NCI-H345 treated with DMSO at 0.1 percent for 48 hours (cell line): ENCODE measurements at regions not wholly inside any gene's neighbourhood (a gene's known extent, or its start where the extent isn't known, plus 50 kb on each side); places are given as distances from the start of the nearest gene placed in this dataset.
"Not testable (repeated sequence)": the region's sequence is repeated elsewhere in the genome, so short reads cannot be mapped to it uniquely, and the experiment has no call there.

Source experiments
- DNase-seq: peaks from one replicate; lab custom pipeline; 2025; ENCODE audit not compliant: unreplicated experiment; lab: John Stamatoyannopoulos, UW

DNA sequence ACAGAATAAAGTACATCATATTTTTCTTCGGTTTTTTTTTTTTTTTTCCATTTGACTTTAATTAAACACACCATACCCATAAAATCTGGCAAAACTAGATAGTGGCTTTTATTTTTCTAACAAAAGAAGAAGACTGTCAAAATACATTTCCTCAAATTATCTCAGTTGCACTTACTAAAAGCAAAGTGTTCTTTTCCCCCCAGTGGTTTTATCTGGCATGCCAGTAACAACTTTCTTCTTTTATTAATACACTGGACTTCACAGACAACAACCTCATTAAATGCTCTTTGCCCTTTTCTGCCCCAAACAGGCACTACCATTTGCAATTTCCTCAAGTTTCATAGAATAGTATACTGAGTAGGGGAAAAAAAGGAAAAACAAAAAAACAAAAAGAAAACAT is 1792.3 kb downstream of the EFNA5 start:
- no peak for DNase-seq

DNA sequence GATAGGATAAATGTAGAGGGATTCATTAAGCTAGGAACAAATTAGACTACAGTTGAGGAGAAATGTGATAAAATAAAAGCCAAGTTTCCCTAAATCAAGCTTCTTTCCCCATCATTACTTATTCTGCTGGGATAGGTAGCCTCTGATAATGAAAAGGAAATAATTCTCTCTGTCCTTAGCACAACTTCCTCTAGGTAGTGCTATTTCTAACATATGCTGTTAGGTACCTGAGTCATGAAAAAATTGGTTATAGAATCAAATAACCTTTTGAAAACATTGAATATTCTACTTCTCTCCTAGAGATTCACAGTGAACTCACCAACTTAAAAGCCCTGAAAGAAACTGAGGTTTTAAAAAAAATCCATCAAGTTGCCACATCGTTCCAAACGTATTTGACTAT is 1793.1 kb downstream of the EFNA5 start:
- DNase-seq: no peak

DNA sequence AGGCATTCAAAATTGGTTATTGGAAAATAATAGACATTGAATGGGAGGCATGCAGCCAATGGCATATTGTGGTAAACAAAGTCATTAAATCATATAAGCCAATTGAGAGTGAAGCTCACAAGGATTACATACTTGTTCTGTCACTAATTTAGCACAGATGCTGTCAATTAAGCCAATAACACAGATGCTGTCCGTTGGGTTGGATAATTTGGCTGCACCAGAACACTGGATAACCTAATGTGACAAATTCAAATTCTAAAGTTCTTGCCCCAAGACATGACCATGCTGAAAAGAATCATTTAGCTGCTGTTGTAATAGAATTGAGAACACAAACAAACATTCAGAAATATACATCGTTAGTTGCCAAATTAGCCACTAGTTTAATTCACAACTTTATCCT is 1796.4 kb downstream of the EFNA5 start:
- no peak for DNase-seq

DNA sequence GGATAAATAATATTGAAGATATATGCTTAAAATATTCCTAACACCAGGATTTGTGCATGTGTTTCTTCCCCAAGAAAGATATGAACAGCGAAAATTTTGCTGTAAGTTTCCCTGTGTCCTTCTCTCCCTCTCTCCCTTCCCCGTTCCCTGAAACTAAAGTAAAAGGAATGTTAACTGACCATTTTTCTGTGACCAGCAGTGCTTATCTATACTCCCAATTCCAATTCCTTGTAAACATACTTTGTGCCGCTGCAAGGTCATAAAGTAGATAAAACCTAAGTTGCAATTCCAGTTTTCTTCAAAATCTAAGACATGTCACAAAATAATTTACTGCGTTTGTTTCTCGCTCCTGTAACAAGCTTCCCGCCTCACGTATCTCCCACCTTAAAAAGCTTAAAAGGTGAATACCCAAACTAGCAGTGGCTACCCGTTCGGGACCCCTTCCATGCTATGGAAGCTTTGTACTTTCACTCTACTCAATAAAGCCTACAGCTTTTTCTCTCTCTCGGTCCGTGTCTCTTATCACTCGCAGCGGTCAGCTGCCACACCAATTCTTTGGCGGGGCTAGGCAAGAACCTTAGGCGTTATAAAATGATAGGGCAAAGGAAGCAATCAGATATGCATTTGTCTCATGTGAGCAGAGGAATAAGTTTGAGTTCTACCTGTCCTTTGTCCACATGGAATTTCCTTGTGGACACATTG is 1798.0 kb downstream of the EFNA5 start:
- no peak for DNase-seq

DNA sequence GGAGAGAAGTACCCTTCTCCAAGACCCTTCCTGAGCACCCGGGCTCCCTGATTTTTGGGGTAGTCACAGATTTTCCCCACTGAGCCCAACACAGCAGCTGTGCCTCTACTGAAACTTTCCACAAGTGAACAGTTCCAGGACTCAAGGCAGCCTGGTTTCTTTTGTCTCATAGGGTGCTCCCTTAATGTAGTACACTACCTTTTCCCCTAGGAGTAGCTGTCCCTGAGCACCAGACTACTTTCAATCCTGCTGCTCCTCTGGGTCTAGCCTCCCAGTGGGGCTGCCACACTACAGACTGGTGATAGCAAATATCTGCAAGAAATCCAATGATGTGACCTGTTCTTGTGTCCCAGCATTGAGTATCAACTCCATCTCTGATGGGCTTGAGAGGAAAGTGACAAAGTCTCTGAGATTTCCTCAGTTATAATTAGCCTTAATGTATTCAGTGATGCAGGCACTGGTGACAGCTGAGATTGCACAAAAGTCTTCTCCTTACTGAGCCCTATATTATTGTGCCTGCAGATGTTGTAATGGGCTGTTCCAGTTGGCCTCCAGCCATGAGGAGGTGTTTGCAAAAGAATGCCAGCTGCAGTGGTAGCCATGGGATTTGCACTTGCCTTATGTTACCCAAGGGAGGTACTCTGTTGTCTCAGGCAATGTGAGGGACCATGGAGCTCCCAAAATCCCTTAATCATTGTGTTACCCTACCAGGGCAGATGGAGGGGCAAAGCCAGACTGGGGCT is 1802.5 kb downstream of the EFNA5 start:
- no peak for DNase-seq

DNA sequence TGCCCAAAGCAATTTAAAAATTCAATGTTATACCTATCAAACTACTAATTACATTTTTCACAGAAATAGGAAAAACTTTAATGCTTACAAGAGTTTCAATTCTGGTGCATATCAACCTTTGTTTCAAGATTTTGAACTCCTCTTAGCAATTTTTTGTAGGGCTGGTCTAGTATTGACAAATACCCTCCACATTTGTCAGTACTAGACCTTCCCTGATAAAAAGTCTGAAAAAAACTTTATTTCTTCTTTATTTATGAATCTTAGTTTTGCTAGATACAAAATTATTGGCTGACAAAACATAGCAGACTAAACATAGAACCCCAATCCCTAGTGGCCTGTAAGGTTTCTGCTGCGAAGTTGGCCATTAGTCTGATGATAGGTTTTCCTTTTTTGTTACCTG is 1804.9 kb downstream of the EFNA5 start:
- no peak for DNase-seq

DNA sequence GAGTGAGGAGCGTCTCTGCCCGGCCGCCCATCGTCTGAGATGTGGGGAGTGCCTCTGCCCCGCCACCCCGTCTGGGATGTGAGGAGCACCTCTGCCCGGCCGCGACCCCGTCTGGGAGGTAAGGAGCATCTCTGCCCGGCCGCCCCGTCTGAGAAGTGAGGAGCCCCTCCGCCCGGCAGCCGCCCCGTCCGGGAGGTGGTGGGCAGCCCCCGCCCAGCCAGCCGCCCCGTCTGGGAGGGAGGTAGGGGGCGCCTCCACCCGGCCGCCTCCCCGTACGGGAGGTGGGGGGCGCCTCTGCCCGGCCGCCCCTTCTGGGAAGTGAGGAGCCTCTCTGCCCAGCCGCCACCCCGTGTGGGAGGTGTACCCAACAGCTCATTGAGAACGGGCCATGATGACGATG is 1811.4 kb downstream of the EFNA5 start:
- DNase-seq: not testable (repeated sequence)

DNA sequence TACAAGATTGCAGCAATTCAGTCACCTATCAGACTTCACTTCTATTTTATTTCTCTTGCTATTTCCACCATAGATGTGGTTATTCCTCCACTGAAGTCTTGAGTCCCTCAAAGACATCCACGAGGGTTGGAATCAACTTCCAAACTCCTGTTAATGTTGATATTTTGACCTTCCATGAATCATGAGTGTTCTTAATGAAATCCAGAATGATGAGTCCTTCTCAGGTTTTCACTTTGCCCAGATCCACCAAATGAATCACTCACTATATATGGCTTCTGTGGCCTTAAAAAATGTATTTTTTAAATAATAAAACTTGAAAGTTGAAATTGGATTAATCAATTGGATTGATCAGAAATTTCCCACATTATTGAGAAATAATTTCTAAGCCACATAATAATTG is 1821.0 kb downstream of the EFNA5 start:
- no peak for DNase-seq

DNA sequence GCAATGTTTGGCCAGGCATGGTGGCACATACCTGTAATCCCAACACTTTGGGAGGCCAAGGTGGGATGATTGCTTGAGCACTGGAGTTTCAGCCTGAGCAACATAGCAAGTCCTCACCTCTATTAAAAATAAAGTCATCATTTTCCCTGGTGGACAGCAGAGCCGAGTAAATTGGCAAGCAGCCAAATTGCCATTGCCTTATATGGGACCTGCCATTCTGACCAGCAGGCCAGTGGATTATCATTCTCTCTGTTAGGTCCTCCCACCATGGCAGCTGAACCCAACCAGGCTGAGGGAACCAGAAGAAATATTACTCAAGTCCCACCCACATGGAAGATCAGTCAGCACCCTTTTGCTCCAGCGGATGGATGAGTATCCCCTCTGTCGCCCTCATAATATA is 1829.9 kb downstream of the EFNA5 start:
- DNase-seq: no peak

DNA sequence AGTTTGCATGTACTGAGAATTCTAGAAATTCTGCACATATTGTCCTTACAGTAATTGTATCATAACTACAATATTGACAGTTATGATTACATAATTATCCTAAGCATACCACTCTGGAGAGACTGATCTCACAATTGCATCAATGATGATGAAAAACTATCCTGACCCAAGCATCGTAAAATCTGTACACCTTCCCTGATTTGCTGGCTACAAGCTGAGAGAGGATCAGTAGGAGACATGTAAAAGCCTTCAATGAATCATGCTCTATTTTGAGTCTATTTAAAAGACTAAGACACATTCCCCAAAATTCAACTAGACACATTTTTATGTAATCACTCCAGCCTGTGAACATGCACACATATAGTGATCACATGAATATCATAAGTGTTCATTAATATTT is 1833.8 kb downstream of the EFNA5 start:
- no peak for DNase-seq

DNA sequence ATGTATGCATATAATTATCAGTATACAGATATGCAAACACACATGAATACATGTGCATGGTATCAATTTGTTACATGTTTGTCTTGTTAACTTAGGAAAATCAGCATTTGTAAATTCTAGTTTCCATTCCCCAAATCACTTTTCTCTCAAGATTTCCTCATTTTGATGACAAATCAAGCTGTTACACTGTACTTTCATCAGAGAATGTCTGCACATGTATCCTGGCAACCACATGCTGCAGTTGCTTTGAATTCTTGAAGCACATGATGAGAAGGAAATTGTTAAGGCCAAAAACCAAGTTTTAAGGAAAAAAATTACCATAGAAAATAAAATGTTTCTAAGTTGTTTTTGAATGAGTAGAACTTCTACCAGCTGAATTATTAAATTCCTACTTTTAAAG is 1834.5 kb downstream of the EFNA5 start:
- DNase-seq: no peak

DNA sequence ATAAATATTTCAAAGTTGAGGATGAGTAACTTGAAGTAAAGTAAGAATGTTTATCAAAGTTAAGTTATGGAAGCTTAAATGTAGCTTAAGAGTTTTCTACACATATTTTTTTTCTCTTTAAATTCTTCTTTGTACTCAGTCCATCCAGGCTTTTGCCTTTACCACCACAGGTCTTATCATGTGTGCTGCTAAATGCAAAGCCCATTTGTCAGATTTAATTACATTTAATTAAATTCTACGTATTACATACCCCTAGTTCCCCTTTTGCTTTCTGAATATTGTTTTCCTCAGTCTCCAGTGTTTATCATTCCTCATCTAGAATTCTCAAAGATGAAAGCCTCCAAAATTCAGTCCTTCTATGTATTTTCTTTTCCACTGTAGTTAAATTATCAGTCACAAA is 1841.9 kb downstream of the EFNA5 start:
- DNase-seq: no peak

DNA sequence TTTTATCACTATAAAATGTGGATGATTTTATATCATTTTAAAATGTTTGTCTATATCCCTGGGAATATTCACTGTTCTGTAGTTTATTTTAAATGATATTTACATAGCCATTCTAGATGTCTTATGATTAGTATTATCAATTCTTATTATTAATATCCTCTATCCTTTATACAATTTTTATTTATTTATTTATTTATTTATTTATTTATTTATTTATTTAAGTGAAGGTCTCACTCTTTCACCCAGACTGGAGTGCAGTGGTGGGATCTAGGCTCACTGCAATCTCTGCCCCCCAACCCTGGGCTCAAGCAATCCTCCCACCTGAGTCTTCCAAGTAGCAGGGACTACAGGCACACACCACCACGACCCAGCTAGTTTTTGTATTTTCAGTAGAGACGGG is 1848.9 kb downstream of the EFNA5 start:
- no peak for DNase-seq

DNA sequence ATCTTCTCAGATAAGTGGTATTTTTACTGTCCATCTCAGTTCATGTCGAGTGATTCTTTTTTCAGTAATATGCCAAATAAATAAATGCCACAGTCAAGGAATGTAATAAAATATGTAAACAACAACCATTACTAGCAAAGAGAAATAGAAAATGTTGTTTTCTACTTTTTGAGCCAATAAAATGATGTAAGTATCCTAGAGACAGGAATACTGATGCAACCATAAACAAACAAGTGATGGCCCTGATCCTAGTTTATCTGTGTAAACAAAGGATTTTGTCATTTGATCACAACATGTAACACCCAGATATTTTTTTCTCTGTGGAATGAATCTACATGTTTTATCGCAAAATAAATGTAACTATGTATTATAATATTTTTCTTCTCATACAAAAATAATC is 1852.8 kb downstream of the EFNA5 start:
- DNase-seq: no peak

DNA sequence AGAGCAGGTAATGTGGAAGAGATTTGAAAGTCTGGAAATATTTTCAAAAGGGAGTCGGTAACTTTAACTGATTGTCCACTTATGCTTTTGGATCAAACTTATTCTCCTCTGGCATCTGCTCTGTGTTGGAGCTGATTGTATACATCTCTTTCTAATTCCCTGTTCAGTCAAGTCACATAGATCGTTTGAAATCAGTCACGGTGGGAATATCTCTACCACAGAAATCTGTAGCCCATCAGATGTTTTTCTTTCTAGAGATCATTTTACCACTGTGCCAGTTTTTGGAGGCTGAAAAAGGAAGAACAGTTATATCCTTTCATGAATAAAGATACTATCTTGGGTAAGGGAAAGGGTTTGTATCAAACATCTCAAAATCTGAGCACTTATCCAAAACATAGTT is 1853.3 kb downstream of the EFNA5 start:
- no peak for DNase-seq

DNA sequence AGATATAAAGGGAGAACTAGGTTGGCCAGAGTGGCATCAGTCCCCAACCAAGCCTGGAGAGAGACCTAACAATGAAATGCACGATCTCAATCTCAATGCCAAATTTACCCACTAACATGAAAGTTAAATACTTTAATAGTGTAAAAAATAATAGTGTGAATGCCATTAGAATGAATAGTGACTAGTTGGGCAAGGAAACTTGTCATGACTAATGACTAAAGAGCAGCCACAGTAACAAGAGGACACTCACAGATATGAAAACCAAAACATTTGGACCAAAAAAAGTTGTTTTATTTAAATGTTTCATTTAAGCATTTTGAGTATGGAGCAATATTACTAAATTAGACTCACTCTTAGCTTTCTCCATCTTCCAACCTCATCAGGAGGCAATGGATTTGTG is 1853.8 kb downstream of the EFNA5 start:
- DNase-seq: no peak

DNA sequence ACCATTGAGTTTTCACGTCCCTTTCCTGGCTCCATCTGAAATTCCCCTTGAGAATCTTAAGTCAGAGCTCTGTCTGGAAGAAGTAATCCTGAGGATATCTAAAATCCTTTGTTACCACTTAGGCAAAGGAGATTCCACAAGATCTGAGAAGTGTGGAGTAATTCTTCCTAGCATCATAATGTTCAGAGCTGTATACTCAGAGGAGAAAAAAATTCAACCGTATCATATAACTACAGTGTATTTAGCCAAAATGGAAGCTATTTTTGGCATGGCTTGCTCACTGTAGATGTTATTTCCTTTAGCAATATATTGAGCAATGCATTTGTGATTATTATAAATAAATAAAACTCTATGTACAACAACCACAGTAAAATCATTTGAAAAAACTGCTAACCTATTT is 1858.4 kb downstream of the EFNA5 start:
- no peak for DNase-seq

DNA sequence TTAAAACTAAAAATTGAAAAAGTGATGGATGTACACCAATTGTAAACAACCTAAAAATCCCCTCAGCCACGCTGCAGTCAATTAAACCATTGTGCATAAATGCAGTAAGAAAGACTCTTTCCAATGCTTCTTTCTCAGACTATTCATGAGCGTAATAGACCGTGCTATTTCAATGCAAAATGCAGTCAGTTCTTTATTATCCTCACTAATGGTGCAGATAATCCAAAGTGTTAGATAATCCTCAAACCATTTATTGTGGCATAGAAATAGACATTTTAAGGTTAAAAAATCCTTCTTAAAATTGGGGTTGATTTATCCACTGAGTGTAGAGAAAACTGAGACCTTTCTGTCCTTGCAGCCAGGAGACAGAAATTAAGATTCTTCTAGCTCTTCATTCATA is 1862.8 kb downstream of the EFNA5 start:
- no peak for DNase-seq

DNA sequence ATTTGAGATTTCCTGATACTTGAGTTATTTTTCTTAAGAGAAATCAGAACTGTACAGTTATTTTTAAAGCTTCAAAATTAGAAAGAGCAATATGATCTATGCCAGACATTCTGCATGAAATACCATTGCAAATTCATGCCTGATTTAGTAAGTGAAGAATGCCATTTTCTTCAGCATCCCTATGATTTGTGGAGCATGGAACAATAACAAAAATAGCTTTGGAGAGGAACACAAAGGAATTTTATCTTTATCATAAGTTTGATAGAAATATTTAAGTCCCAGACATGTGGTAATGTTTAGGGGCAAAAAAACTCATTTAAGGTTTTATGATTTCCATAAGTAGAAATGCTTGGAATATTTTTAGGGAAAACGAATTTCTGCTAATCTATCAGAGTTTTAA is 1863.4 kb downstream of the EFNA5 start:
- no peak for DNase-seq

DNA sequence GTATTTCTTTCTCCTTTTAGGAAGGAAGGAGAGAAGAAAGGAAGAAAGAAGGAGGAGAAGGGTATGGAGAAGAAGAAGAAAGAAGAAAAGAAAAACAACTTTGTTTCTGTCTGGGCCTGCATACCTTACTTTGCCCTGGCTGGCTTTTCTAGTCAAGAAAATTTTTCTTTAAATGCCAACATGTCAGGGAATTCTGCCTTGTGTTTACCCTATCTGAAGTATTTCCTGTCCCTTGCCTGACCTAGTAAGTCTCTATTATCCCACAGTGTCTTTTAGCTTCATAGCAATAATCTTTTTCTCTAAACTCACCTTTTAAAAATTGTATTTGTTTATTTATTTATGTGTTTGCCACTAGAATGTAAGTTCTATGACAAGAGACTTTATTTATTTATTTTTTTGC is 1864.1 kb downstream of the EFNA5 start:
- DNase-seq: no peak

DNA sequence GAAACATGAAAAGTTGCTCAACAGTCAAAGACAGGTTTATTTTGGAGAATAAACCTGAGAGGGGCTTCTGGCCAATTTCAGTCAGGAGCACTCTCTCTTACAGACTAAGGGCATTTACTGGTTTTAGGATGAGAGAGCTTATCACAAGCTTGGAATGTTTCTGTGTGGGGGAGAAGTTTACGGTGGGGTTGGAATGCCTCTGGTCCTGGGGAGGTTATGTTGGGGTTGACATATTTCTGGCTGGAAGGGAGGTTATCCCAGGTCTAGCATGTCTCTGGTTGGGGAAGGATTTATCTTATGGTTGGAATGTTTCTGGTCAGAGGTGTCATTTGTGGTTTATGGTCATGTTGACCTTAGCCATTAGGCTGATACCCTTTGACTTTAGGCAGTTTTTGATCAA is 1867.3 kb downstream of the EFNA5 start:
- DNase-seq: no peak

DNA sequence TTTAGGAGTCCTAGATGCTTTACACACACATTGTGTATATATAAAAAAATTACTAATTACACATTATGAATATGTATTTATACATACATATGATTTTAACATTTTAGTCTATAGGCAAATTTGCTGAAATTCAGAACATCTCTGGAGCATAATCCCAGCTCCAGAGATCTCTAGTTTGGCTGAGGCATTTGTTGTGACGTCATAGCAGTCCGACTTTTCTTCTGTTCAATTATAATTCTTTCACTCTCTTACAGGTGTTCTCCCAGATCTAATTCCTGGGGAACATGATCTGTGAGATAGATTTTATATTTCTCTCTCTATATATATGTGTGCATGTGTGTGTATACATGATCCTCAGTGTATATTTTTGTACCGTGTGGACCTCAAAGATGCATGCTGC is 1876.2 kb downstream of the EFNA5 start:
- no peak for DNase-seq

DNA sequence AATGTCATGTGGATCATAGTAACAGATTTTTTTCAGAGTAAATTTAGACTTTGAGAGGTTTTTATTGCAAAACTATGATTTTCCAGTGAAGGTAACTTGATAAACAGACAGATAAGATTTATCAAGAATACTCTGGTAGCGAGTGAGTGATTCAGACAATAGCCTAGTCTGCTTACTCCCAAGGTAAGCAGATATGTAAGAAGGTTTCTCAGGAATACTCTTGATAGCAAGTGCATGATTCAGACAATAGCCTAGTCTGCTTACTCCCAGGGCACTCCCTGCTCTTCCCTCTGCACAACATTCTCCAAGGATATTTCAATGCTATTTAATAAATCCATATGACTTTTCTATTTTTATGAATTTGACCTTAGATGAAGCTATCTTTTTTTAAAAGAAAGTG is 1881.5 kb downstream of the EFNA5 start:
- DNase-seq: no peak
